GM04503 (cell line): ENCODE measurements at regions not wholly inside any gene's neighbourhood (a gene's known extent, or its start where the extent isn't known, plus 50 kb on each side); places are given as distances from the start of the nearest gene placed in this dataset.
A peak's percentile ranks its signal among the peaks of the same experiment; 100 is the strongest.

Source experiments
- DNase-seq: peaks from one replicate; pipeline ENCODE4 v3.0.0-alpha.2; 2012; ENCODE audit warnings: low read depth

GRCh38 chrX:9196961-9197640 is 163.2 kb upstream of the FAM9B start:
- DNase-seq = no peak

- no peak for DNase-seq
Measured at GRCh38 chrX:9204560-9204959, 170.6 kb upstream of the FAM9B start.

GRCh38 chrX:9205599-9206223 is 171.8 kb upstream of the FAM9B start:
- no peak for DNase-seq

GRCh38 chrX:9207142-9207541 is 173.2 kb upstream of the FAM9B start:
- DNase-seq = no peak

- DNase-seq = no peak
Measured at GRCh38 chrX:9211269-9211668, 177.3 kb upstream of the FAM9B start.

GRCh38 chrX:9221781-9222180 is 187.9 kb upstream of the FAM9B start:
- DNase-seq = no peak

GRCh38 chrX:9222299-9222698 is 188.4 kb upstream of the FAM9B start:
- DNase-seq = no peak

- DNase-seq = peak; percentile 17
Measured at GRCh38 chrX:9227276-9227675, 193.3 kb upstream of the FAM9B start.

- no peak for DNase-seq
Measured at GRCh38 chrX:9231491-9231890, 197.6 kb upstream of the FAM9B start.

GRCh38 chrX:9233141-9233540 is 199.2 kb upstream of the FAM9B start:
- DNase-seq = no peak

GRCh38 chrX:9234315-9234714 is 200.4 kb upstream of the FAM9B start:
- DNase-seq = no peak

GRCh38 chrX:9235722-9236121 is 201.8 kb upstream of the FAM9B start:
- no peak for DNase-seq

- no peak for DNase-seq
Measured at GRCh38 chrX:9240956-9241355, 207.0 kb upstream of the FAM9B start.

- DNase-seq = no peak
Measured at GRCh38 chrX:9241427-9241826, 207.5 kb upstream of the FAM9B start.

- no peak for DNase-seq
Measured at GRCh38 chrX:9249051-9249846, 215.3 kb upstream of the FAM9B start.

GRCh38 chrX:9252182-9252581 is 212.7 kb upstream of the TBL1X start:
- DNase-seq = no peak

- no peak for DNase-seq
Measured at GRCh38 chrX:9253211-9253610, 211.6 kb upstream of the TBL1X start.

GRCh38 chrX:9257718-9258420 is 207.0 kb upstream of the TBL1X start:
- no peak for DNase-seq

GRCh38 chrX:9258421-9259104 is 206.3 kb upstream of the TBL1X start:
- DNase-seq = no peak

GRCh38 chrX:9260603-9261002 is 204.3 kb upstream of the TBL1X start:
- no peak for DNase-seq

GRCh38 chrX:9267415-9267814 is 197.4 kb upstream of the TBL1X start:
- no peak for DNase-seq

GRCh38 chrX:9269134-9269533 is 195.7 kb upstream of the TBL1X start:
- no peak for DNase-seq
